ENCODE measurements at regions not wholly inside any gene's neighbourhood (a gene's known extent, or its start where the extent isn't known, plus 50 kb on each side); places are given as distances from the start of the nearest gene placed in this dataset.
"Not testable (repeated sequence)": the region's sequence is repeated elsewhere in the genome, so short reads cannot be mapped to it uniquely, and the experiment has no call there.

DNA sequence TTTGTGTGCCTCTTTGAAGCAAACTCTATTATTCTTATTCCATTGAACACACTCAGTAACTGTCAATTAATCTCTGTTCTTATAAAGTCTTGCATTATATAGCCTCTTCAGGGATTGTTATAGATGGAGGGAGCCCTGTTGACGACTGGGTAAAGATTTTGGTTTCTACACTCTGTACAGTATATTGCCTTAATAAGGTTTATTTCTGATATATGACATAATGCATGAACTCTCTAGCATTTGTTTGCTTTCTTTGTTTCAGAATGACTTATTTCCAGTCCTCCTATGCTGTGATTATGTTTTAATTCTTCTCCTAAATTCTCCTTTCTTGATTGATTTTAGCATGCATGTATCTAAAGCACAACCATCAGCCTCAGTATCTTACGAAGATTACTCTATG is 494.9 kb downstream of the DIPK2A start:
- DNase-seq = no peak

DNA sequence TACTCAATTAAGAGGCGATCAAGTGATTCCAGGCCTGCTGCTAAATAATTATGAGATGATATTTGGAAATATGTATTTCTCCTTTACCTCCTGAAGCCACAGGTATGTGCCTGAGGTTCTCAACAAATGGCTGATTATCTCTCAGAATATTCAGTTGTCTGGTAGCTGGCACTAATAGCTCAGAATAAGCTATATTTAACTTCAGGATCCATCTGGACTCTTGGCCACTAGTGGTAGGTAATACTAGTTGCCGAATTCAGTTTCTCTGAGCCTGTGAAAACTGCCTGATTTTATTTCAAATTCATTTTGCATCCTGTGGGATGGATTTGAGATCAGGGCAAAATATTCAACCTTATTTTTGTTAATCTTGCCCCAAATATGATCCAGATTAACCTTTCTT is 499.0 kb downstream of the DIPK2A start:
- no peak for DNase-seq

DNA sequence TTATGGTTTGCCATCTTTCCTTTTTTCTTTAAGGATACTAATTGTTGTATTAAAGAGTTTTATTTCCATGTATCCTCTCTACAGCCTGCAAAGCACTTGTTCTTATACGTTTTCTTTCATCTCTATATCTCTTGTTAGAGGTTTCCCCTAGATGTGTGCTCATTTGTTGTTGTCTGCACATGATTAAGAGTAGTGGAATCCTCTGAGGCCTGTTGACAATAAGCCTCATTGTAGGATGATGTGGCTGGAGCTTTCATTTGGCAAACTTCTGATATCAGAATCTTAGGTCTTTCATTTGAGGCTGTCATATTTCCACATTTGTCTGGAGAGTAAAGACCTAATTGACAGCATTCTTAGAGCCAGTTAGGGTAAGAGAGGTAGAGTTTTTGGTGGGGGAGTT is 506.0 kb downstream of the DIPK2A start:
- no peak for DNase-seq

DNA sequence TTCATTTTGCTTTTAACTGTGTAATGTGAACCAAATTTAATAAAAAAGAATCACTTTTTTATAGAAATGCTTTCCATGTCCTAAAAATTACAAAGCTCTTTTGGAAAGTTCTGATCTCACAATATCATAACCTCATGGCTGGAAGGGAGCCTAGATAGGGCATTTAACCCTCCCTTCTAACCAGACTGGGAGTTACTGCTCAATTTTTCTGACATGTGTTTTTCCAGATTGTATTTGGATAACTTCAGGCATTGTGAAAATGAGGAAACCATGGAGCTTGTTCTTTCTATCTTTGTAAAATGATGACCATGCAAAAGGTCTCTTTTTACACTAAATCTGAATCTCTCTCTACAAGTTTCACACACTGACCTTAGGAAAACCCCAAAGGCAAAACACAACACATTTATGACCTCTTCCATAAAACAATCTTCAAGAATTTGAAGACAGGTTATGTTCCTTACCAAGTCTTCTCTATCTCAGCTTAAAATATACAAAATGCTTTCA is 508.8 kb downstream of the DIPK2A start:
- no peak for DNase-seq

DNA sequence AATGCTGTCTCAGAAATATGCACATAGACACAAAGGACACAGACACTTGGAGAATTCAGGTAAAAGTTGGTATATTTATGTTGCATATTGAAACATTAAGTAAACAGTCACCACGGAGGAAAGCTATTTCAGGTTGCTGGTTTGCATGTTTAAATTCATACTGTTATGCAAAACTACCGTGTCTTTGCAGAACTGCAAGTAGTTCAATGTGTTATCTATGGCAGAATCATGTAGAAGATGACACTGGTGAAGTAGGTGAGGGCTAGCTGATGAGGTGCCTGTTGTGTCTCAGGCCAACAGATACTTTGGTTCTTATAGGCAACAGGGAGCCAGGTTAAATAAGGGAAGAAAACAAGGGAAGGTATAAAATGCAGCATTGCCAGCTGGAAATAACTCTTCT is 511.3 kb downstream of the DIPK2A start:
- DNase-seq = no peak

DNA sequence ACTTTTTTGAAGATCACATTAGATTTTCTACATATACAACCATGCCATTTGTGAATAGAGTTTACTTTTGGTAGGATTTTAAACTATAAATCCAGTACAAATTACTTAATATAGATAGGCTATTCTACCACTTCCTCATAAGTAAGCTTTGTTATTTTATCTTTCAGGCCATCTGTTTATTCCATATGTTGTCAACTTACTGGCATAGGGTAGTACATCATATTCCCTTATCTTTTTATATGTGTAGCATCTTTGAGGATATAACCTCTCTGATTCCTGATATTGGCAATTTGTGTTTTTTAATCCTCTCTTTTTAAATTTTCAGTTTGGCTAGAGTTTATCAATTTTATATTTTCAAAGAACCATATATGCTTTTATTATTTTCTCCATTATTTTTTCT is 515.4 kb downstream of the DIPK2A start:
- peak; percentile 17 for DNase-seq

DNA sequence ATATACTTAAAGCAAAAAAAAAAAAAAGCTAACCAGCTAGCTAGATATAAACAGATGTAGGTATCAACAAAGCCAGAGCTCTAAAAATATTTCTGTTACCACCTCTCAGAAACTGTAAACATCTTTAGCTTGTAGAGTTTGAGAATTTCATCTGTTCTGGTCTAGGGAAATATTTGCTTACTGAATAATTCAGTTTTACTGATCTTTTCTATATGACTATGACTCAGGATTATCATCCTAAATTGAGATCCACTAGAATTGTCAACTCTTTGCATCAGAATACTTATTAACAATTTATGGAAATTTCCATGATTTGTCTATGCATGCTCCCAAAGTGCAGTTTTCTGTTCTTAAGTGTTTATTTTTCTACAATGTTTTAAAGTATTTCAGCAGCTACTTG is 517.3 kb downstream of the DIPK2A start:
- no peak for DNase-seq

DNA sequence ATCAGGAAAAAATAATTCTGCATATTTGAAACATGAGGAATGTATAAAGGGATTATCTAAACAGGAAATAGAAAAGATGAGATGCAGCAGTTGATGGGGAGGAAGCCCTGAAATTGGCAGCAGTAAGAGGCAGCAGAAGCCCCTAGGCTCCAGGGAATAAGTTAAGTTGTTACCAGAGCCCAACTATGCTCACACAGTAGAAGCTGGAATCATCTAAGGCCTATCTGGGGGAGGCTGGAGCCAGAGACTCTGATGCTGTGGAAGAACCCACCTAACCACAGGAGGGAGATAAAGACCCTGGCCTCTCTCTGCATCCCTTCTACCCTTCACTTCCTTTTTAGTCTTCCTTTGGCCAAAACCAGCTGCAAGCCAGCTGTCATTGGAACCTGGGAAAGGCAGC is 519.7 kb downstream of the DIPK2A start:
- DNase-seq = no peak

DNA sequence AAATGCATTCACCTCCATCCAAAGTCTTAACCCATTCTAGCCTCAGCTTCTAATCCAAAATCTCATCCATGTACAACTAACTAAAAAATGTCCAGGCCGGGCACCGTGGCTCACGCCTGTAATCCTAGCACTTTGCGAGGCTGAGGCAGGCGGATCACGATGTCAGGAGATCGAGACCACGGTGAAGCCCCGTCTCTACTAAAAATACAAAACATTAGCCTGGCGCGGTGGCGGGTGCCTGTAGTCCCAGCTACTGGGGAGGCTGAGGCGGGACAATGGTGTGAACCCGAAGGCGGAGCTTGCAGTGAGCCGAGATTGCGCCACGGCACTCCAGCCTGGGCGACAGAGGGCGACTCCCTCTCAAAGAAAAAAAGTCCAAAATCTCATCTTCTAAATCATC is 523.0 kb downstream of the DIPK2A start:
- DNase-seq = not testable (repeated sequence)

DNA sequence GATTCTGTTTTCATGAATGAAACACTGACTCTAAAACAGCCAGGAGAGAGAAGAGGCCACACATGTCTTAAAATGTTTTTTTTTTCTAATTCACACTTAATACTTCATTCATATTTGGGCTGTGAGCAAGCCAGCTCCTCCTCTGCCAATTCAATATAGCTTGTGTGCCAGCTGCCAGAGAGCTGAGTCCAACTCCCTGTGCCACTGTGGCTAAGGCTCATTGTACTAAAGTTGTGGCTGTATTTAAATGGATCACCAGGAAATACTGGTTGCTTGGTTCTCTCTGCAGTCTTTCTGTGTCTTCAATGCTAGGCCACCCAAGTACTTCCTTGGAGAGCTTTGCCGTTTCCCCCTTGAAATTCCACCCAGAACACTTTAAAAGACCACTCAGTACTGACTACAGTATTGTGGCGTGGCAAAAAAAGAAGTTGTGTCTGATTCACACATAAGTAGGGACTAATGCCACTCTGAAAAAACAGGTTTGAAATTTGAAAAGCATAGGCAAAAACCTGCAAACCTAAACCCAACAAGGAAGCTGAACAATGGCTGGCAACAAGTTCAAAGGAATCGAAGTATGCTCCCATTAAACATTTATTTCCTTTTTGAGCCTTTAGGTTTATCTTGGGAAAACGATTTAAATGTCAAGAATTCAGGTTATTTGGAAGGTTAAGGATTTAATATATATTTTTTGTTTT is 524.7 kb downstream of the DIPK2A start:
- no peak for DNase-seq

DNA sequence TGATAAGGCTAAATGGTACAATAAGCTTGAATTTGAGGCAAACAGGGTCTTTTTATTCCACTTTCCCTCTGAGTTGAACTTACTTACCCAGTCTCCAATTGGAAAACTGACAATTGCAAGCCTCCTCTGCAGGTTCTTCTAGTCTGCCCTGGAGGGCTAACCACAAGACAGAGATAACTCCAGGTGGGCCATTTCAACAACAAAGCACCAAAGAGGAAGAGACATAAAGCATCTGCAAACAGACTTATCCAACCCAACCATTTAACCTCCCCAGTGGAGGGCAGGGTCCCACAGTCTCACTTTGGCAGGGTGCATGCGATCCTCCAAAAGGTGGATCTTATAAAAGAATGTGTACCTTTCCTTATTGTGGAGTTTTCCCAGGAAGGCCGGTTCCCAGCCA is 525.8 kb downstream of the DIPK2A start:
- no peak for DNase-seq

DNA sequence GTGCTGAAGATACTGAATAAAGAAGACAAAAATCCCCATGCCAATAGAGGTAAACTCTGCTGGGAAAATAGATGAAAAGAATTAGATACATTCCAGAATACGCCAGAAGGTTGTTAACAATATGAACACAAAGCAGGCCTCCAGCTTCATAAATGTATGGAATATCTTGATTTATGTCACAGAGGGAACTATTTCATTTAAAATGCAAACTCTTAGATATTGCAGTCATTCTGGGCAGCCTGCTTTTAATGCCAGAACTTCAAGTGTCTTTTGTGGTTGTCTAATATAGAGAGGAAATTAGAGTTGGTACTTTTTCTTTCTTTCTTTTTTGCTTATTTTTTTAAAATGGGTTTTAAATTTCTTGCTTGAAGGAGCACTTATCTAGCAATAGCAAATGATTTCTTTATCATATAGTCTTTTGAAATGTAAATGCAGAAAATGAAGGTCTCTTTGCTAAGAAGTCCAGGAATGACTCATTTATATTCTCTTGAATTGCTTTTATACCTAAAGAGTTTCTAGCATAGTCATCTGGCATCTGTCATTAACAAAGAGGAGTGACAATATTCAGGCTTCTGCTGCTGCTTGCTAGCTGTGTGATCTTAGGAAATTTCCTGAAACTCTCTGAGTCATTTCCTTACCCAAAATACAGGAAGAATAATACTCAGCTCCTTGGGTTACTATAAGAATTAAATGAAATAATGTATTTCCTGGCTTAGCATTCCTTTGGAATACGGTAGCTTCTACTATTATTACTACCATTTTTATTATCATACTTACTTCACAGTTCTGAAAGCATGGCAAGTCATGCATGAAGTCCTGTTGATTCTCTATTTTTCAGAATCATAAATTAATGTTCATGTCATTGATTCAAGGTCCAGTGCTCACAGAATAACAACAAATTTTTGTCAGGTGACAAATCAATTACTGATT is 527.6 kb downstream of the DIPK2A start:
- DNase-seq = no peak

DNA sequence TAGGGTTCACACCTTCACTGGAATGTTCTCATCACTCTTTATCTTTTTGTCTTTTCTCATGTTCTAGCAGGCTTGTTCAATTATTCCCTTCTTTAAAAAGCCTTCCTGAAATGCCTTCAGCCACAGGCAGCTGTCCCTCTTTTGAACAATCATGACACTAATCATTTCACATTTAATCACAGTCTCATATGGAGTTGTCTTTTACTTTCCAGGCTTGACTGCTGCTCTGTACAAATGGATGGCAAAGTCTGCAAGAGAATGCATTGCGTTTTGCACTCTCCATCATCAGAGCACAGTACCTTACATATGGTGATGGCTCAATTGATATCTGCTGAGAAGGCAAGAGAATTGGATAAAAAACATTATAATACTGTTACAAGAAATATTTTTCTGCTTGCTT is 529.8 kb downstream of the DIPK2A start:
- no peak for DNase-seq

DNA sequence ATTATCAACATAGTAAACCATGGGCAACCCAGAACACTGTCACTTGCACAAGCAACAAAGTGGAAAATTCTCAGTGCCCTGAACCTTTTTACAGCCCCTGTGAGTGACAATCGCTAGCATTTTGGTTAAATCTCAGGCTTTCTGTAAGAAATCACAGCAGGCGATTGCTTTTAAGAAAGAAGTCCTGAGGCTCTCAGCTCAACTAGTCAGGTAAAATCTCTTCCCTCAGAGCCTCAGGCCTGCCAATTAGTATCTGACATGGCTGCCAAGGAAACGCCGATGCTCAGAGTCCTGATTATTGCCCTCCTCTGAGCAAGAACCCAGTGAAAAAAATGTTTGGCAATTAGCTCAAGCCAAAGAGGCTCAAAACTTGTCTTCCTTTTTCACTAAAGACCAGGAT is 530.8 kb downstream of the DIPK2A start:
- DNase-seq = no peak

DNA sequence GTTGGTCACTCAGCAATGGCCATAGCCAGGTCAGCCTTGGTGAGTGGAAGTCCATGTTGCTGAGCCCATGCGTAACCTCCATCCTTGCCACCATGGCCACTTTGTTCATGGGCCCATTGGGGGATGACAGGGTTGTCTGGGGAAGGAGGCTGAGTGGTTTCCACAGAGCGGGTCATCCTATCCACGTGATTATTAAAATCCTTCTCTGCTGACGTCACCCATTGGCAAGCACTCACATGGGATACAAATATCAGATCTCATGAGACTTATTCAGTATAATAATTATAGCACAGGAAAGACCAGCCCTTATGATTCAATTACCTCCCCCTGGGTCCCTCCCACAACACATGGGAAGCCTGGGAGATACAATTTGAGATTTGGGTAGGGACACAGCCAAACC is 534.8 kb downstream of the DIPK2A start:
- not testable (repeated sequence) for DNase-seq

DNA sequence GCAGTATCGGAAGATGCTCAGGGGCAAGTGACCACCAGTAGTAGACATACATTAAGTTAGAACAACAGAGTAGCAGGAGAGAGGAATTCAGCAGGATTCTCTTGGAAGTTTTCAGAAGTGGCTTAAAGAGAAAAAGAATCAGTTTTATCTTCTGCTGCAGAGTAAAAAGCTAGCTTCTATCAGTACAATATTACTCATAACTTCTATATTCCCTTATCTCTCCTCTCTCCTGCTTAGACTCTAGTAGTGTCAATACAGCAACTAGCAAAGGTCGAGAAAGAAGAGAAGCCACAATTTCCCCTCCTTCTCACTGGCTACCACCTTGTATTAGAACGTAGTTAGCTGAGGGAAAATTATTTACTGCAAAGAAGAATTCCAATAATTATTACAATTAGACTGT is 539.7 kb downstream of the DIPK2A start:
- DNase-seq = no peak

DNA sequence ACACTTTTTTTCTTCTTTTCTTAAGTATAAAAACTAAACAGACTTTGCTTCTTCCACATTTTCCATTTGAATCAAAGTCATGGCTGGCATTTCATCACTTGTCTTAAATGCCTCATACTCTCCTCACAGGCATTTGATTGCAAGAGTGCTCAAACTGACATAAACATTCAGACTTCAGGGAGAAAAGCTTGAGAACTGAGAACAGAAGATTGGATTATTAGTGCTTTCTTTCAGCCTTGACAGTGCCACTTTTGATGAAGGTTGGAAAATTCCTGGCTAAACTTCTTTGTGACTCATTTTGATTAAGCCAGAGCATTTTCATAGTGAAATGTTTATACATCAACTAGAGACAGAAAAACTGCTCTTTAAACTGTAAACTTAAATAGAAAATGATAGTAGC is 544.4 kb downstream of the DIPK2A start:
- DNase-seq = no peak

DNA sequence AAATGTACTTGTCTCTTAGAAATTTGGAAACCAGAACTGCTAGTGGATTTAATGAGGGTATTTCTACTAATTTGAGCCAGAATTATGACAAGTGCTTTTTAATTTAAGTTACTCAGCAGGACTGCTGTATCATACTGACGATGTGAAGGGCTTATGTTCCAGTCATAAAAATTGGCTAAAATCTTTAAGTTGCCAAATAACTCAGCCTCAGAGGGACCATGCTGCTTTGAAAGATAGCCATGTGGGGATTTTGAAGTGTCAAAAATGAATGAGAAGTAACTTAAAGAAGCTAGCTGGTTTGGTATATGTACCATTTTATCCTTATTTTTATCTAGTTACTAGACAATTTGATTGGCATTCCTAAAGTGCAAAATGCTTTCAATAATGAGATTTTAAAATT is 545.0 kb downstream of the DIPK2A start:
- DNase-seq = no peak

DNA sequence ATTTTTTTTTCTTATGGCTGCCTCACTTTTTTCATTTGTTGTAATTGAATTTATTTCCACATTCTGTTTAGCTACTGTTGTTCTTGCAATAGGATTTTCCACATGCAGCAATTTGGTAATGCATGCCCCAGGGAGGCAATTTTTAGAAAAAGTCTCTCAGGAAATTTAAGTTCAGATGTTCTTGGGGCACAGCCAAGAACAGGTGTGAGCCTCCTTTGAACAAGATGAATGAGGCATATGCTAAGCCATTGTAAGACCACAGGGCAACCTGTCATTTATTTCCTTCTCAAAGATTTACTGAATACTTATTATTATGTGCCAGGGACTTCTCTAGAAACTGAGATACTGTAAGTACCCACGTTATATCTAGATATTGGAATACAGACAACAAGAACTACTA is 549.5 kb downstream of the DIPK2A start:
- DNase-seq = peak; percentile 66

DNA sequence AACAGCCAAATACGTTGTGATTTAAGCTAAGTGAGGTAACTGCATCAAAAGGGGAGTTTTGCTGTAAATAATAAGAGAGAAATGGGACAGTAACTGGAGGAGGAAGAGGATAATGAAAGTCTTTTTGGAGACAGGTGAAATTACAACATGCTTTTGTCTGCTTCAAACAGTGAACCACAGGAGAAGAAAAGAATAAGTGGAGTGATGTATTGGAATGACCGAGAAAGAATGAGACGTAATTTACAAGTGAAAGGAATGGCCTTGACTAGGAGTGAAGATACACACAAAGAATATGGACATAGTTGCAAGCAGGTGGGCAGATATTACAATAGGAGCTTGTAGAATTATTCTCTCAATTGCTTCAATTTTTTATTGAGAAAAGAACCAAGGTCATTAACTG is 550.8 kb downstream of the DIPK2A start:
- DNase-seq = no peak

DNA sequence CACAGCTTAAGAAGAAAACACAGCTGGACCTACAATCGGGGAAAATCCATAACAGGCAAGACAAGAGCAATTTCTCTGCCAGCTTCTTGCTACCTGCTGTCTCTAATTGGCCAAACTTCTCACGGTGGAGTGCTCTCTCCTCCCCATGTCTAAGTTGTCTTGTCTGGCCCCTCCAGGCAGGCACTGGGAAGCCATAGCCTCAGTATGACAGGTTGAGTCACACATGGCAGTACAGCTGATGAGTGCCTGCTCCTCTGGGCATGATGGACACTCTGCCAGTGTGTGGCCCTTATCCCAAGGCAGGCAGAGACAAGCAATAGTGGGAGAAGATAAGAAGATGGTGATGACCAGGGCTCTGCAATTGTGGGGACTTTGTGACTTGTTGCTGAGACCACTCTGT is 551.8 kb downstream of the DIPK2A start:
- no peak for DNase-seq

DNA sequence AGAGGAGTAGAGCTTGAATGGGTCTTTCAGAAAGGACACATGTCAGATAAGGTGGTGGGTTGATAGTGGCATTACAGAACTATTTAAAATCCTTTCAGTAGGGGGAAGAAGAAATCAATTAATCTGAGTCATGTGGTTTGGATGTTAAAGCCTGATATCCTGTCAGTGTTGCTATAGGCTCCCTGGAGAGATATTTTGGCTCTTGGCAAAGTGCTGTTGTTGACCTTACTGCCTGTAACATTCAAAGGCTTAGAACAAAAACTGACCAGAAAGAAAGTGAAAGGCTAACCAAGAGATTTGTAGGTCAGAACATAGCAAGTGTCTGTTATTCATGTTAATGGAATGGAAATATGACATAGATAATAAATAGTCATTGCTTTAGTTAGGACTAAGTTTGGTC is 552.9 kb downstream of the DIPK2A start:
- DNase-seq = no peak

DNA sequence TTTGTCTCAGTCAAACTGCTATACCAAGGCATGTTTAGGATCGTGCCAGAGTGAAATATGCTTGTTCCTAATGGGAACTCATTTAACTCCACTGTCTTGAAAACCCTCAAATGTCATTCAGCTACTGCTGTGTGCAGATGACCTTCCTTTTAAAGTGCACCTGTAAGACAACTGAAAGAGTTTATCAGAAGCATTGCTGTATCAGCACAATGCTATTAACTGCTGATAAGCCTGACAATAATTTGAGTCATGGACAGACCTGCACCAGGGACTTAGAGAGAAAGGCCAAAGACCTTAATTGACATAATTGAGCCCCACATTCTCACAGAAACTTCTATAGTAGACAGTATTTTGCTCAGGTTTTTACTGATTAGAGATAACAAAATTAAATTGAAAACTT is 557.9 kb downstream of the DIPK2A start:
- no peak for DNase-seq

DNA sequence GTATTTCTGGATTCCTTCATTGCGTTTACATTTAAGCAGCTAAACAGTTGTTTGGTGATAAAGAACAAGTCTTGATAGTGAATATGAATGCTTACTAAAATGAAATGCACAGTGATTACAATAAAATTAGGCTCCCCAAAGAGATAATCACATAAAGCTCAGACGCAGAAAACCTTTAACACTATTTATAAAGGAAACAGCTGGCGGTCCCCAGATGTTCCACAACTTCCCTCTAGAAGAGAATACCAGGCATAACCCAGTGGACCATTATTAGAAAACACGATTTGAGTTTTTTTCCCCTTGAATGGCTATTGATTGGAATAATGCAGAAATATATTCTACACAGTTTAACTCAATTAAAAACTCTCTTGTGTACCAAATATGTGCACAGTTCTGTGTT is 573.2 kb downstream of the DIPK2A start:
- DNase-seq = no peak
